Right forelimb (tissue), 1 donor: ENCODE measurements at regions not wholly inside any gene's neighbourhood (a gene's known extent, or its start where the extent isn't known, plus 50 kb on each side); places are given as distances from the start of the nearest gene placed in this dataset.

Experiments used
- DNase-seq: peaks from one replicate; pipeline ENCODE4 v3.0.0-alpha.2; 2018

GRCh38 chrX:13142891-13143290 is 98.5 kb upstream of the FAM9C start:
- no peak for DNase-seq

- DNase-seq, result no peak
Observed at GRCh38 chrX:13140007-13140406, 95.6 kb upstream of the FAM9C start.

GRCh38 chrX:13131396-13132137 is 87.1 kb upstream of the FAM9C start:
- no peak for DNase-seq

GRCh38 chrX:13130816-13131215 is 86.4 kb upstream of the FAM9C start:
- DNase-seq, result no peak

- DNase-seq, result no peak
Observed at GRCh38 chrX:13128104-13128503, 83.7 kb upstream of the FAM9C start.

GRCh38 chrX:13126775-13127174 is 82.4 kb upstream of the FAM9C start:
- DNase-seq, result no peak

- DNase-seq, result no peak
Observed at GRCh38 chrX:13125188-13125587, 80.8 kb upstream of the FAM9C start.

GRCh38 chrX:13123857-13124345 is 79.5 kb upstream of the FAM9C start:
- DNase-seq, result no peak

GRCh38 chrX:13123247-13123856 is 78.9 kb upstream of the FAM9C start:
- no peak for DNase-seq

GRCh38 chrX:13121020-13121555 is 76.7 kb upstream of the FAM9C start:
- DNase-seq, result no peak

GRCh38 chrX:13120017-13120416 is 75.6 kb upstream of the FAM9C start:
- no peak for DNase-seq

GRCh38 chrX:13119386-13119785 is 75.0 kb upstream of the FAM9C start:
- DNase-seq, result no peak

- no peak for DNase-seq
Observed at GRCh38 chrX:13115146-13115855, 70.9 kb upstream of the FAM9C start.

GRCh38 chrX:13112499-13112898 is 68.1 kb upstream of the FAM9C start:
- no peak for DNase-seq

- no peak for DNase-seq
Observed at GRCh38 chrX:13110433-13111324, 66.3 kb upstream of the FAM9C start.

GRCh38 chrX:13109817-13110216 is 65.4 kb upstream of the FAM9C start:
- no peak for DNase-seq

GRCh38 chrX:13103914-13104274 is 59.5 kb upstream of the FAM9C start:
- no peak for DNase-seq

GRCh38 chrX:13103188-13103913 is 58.9 kb upstream of the FAM9C start:
- no peak for DNase-seq

- DNase-seq, result no peak
Observed at GRCh38 chrX:13102636-13103035, 58.2 kb upstream of the FAM9C start.

- DNase-seq, result no peak
Observed at GRCh38 chrX:13101441-13102139, 57.2 kb upstream of the FAM9C start.

- DNase-seq, result no peak
Observed at GRCh38 chrX:13099121-13099520, 54.7 kb upstream of the FAM9C start.
